ENCODE measurements at regions not wholly inside any gene's neighbourhood (a gene's known extent, or its start where the extent isn't known, plus 50 kb on each side); places are given as distances from the start of the nearest gene placed in this dataset.

DNA sequence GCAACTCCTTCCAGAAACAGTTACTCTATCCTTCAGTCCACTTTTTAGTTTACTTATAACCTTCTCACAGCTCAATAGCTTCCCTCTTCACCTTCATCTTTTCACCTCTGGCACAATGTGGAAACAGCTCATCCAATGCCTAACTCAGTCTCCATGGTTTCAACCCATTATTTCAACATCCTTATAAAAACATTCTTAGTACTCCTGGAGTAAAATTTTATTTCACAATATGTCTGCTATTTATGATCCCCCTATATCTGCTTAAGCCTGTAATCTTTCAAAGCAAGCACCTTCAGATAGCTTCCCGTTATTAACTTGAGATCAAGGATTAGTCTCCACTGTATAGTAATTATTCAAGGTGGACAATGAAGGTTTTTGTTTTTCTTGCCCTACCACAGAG is 156.3 kb downstream of the GASK1B start:
- DNase-seq (ENCODE audit: low read depth): peak; percentile 78
- no peak overlapping the region for H3K4me3 ChIP-seq (ENCODE audit: low read depth, low read length)
- TF ChIP-seq, protein P1, sequence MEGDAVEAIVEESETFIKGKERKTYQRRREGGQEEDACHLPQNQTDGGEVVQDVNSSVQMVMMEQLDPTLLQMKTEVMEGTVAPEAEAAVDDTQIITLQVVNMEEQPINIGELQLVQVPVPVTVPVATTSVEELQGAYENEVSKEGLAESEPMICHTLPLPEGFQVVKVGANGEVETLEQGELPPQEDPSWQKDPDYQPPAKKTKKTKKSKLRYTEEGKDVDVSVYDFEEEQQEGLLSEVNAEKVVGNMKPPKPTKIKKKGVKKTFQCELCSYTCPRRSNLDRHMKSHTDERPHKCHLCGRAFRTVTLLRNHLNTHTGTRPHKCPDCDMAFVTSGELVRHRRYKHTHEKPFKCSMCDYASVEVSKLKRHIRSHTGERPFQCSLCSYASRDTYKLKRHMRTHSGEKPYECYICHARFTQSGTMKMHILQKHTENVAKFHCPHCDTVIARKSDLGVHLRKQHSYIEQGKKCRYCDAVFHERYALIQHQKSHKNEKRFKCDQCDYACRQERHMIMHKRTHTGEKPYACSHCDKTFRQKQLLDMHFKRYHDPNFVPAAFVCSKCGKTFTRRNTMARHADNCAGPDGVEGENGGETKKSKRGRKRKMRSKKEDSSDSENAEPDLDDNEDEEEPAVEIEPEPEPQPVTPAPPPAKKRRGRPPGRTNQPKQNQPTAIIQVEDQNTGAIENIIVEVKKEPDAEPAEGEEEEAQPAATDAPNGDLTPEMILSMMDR (IDR thresholded peaks at IDR 0.05; ENCODE audit: insufficient read depth, low read depth, low read length): no peak

DNA sequence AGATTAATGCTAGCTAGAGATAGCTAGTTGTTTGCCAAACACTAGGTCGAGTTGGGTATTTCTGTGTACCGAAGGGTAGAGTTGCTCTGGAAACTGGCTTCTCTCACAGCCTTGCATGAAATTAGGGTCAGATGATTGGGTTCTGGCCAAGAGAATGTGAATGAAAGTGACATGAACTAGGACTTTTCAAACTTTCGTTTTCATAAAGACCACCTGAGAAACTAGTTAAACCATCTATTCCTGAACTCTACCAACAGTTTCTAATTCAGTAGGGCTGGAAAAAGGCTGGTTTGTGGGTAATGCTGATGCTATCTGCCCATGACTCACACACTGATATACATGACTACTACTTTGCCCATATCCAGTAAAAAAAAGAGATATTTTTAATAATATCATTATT is 157.6 kb downstream of the GASK1B start:
- H3K4me3 ChIP-seq (ENCODE audit: low read depth, low read length): no peak overlapping the region
- DNase-seq (ENCODE audit: low read depth): peak; percentile 47
- TF ChIP-seq, protein P1 (IDR thresholded peaks at IDR 0.05; ENCODE audit: insufficient read depth, low read depth, low read length): no peak

DNA sequence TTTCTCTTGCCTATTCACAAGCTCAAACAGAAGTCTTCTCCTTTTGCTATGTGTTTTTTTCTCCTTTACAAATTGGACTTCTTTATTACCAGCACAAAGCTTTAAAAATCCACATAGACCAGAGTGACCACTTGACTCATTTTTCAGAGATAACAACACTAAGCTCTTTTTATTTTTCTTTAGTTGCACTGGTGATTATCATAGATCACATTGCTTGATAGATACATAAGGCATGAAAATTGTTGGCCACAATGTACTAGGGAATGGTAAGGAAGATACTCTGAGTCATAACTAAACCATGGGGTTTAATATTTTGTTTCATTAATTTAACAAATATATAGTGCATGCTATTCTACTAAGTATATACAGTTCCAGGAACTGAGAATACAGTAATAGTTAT is 159.0 kb downstream of the GASK1B start:
- DNase-seq (ENCODE audit: low read depth): peak; percentile 74
- TF ChIP-seq, protein P1 (IDR thresholded peaks at IDR 0.05; ENCODE audit: insufficient read depth, low read depth, low read length): no peak
- H3K4me3 ChIP-seq (ENCODE audit: low read depth, low read length): no peak overlapping the region

DNA sequence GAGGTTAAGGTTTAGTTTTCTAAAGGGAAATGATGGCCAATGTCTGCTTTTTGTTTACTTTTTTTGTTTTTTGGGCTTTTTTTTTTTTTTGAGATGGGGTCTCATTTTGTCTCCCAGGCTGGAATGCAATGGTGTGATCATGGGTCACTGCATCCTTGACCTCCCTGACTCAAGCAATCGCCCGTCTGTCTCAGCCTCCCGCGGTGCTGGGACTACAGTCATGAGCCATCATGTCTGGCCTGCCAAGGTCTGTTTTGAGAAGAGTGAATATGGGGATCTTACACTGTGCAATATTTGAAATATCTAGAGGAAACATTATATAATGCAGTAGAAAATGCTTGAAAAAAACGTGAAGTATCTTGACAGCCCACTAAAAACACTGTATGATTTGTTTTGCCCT is 162.5 kb downstream of the GASK1B start:
- H3K4me3 ChIP-seq (ENCODE audit: low read depth, low read length): no peak overlapping the region
- TF ChIP-seq, protein P1 (IDR thresholded peaks at IDR 0.05; ENCODE audit: insufficient read depth, low read depth, low read length): no peak
- no peak for DNase-seq (ENCODE audit: low read depth)

DNA sequence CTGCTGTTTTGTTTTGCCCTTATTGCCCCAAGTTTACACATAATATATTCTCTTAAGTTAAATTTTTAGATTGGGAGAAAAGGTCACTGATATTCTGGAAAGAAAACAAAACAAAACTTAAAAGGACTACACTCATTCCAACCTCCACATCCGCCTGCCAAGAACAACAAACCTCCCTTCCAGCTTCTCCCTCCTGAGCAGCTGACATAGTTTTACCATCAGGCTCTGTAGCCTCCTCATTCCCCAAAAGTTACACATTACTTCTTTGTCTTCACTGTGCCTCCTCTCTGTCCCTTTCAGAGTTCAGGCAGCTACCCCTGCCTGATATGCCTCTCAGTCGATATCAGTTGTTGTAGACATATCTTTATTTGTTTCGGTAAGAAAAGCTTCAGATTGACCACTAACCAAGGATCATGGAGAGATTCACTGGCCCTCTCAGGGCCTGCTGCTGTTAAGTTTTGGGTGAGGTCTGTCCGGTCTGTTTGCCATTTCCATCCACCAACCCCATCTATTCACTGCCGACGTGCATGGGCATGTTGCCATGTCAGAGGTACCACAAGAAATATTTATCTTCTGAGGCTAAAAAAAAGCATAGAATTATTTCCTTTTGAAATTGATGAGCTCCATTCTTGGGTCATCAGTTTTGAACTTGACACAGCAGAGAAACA is 164.1 kb downstream of the GASK1B start:
- DNase-seq (ENCODE audit: low read depth): peak; percentile 30
- H3K4me3 ChIP-seq (ENCODE audit: low read depth, low read length): no peak overlapping the region
- TF ChIP-seq, protein P1 (IDR thresholded peaks at IDR 0.05; ENCODE audit: insufficient read depth, low read depth, low read length): no peak

DNA sequence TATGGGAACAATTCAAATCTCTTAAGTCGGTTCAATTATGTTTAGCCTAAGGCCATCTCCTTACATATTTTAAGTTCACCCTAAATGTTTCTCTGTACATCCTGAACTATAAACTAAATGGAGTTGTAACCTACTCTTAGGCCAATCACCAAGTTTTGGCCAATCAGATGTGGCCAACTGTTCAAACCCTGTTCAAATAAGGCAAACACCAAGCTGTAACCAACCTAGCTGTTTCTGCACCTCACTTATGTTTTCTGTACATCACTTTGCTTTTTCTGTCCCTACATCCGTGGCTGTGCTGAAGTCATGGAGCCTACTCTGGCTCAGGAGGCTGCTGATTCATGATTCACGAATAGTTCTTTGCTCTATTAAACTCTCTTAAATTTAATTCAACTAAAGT is 165.3 kb downstream of the GASK1B start:
- no peak for DNase-seq (ENCODE audit: low read depth)
- TF ChIP-seq, protein P1 (IDR thresholded peaks at IDR 0.05; ENCODE audit: insufficient read depth, low read depth, low read length): no peak

DNA sequence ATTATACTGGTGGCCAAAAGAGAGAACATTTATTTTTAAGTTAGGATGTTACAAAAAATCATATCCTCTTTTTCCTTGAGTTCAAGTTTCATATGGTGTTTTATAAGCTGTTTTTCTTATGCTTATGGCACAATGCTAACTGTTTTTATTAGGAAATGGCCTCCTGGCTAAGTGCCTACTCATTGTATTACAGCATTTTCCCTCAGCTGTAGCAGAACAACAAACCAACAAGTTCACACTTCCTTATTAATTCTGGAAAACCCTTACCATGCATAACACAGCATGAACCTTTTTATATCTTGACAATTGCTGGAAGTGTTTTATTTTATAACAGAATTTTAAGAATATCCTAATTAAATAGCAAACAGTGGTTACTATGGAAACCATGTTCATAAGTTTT is 165.8 kb downstream of the GASK1B start:
- H3K4me3 ChIP-seq (ENCODE audit: low read depth, low read length): no peak overlapping the region
- DNase-seq (ENCODE audit: low read depth): peak; percentile 42
- TF ChIP-seq, protein P1 (IDR thresholded peaks at IDR 0.05; ENCODE audit: insufficient read depth, low read depth, low read length): no peak

More for the DNA sequence above, 165.3 kb downstream of the GASK1B start:
- no peak overlapping the region for H3K4me3 ChIP-seq (ENCODE audit: low read depth, low read length)
